Kidney glomerular epithelial cell (primary cell): ENCODE measurements at regions not wholly inside any gene's neighbourhood (a gene's known extent, or its start where the extent isn't known, plus 50 kb on each side); places are given as distances from the start of the nearest gene placed in this dataset.
A peak's percentile ranks its signal among the peaks of the same experiment; 100 is the strongest.

ENCODE experiments used
- DNase-seq: peaks from one replicate; lab custom pipeline; 2025; lab: John Stamatoyannopoulos, UW

DNA sequence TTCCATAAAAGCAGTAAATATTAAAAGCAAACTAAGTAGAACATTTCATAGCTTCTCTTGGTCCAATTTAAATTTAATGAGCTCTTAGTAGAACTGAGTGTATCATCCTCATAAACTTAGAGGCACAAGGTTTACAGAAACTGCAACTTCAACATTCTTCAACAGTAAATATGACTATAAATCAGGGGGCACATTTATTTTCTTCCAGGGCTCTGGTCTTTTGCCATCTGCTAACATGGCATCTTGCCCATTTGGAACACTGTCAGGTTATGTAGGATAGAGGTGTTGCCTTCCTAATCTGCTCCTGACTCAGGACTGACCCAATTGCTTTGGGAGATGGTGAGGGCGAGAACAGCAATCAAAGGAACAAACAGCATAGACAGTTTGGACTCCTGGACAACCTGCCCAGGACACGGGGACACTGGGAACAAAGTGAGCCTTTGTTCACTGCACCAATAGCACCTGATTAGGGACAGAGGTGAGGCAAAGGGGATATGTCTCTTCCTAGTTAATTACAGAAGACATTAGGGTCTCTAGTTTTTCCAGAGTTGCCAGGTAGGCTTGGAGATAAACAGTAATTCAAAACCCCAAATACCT is 610.2 kb upstream of the ROBO2 start:
- no peak for DNase-seq

DNA sequence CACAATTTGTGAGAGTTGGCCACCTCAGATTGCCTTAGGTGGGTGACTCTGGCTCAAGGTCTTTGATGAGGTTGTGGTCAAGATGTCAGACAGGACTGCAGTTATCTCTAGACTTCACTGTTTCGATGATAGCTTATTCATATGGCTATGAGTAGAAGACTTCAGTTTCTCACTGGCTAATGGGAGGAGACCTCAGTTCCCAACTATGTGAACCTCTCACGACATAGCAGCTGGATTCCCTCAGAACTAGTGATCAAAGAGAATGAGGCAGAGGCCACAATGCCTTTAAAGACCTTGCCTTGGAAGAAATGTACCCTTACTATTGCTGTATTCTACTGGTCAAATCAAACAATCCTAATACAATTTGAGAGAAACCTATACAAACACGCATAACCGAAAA is 607.5 kb upstream of the ROBO2 start:
- no peak for DNase-seq

DNA sequence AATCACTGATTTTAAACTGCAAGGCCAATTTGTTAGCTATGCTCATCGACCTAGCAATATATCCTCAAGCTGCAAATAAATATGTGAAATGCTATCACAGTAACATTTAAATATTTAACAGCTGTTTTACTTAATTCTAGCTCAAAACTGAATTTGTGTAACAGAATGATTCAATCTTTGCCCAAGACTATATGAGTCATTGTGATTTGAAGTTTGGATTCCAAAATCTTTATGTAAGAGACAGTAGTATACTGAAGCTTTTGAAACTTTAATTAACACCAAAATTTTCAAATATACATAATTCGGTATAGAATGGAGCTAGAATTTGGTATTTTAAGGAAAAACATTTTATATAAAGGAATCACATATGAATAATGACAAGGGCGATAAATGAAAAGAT is 603.0 kb upstream of the ROBO2 start:
- no peak for DNase-seq

DNA sequence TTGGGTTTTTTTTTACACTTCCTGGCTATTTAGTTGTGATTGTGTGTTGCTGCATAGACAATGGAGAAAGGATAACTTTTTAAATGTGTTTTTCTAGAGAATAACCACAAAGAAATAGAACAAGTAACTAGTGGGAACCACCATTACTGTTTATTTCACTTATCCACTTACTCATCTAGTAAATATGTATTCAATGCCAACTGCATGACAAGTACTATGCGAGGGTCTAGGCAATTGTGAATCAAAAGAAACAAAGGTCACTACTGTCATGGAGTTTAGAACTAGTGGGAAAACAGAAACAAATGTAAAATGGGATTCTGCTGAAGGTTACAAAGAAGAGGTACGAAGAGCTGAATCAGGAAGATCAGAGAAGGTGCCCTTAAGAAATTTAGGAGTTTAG is 600.9 kb upstream of the ROBO2 start:
- no peak for DNase-seq

DNA sequence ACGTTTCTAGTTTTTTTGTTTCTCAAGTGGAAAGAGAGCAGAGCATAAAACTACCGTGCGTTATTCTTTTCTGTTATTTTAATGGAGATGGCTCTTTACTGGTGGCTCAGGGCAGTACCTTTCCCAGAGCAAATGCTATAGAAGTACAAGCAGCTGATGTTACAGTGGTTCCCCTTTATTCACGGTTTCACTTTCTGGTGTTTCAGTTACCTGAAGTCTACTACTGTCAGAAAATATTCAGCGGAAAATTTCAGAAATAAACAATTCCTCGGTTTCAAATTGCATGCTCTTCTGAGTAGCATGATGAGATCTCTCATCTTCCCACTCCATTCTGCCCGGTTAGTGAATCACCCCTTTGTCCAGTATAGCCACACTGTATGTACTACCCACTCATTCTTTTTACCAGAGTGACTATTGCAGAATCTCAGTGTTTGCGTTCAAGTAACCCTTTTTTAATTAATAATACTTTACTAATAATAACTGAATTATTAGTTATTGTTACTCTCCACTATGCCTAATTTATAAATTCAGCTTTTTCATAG is 597.5 kb upstream of the ROBO2 start:
- DNase-seq, result no peak

DNA sequence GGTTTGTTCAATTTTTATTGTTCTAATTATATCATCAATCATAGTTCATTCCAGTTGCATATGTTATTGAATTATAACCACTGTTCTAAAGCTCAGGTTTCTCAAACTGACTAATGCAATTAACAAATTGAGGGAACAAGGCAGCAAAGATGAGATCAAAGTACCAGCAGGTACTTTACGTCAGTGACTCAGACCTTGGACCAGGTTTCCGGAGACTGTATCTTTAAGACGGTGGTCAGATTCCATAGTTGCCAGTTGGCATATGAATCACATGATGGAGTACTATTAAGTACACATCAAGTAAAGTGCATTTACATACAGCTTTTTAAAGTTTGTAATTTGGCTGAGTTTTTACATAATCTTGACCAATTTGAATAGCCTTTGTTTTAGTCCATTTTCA is 583.6 kb upstream of the ROBO2 start:
- no peak for DNase-seq

DNA sequence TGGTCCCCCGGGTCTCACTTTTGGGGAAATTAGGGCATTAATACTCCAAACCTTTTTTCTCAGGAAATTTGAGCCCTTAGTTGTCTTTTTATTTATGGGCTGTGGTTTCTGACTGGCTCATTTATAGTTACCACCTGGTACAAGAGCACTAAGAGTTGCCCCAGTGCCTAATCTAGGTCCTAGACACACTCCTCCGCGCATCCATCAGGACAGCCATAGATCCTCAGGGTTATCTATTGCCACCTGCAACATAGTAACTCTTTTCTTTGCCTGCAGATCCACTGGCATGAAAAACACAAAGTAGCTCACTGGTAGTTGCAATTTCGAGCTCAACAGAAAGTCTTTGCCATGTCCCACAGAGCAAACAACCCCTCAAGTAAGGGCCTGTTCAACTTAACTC is 576.4 kb upstream of the ROBO2 start:
- DNase-seq, result no peak

DNA sequence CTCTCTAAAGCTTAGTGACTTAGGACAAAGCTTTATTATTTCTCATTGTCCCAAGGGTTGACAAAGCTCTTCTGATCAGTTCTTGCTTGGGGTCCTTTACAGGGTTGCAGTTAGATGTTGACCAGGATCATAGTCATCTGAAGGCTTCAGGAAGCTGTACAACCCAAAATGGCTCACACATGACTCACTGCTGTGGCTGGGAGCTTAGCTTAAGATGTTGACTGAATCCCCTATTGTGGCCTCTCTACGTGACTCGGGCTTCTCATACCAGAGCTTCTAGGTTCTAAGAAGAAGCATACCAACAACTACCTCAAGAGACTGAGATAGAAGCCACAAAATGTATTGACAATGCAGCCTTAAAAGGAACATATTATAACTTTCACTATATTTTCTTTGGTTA is 569.6 kb upstream of the ROBO2 start:
- DNase-seq, result no peak

DNA sequence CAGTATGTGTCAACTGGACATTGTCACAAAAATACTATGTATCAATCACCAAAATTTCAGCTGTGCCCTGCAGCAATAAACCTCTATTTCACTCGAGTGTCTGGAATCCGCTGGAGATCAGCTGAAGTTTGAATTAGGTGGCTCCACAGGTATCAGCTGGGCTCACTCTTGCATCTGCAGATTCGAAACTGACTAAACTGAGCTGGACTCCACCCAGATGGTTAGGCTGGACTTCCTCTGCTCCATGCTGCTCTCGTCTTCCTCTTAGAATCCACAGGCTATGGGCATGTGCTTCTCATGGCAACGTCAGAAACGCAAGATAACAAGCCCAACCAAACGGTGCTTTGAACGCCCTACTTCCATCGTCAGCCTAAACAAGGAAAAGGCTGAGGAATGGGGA is 565.3 kb upstream of the ROBO2 start:
- DNase-seq, result no peak

DNA sequence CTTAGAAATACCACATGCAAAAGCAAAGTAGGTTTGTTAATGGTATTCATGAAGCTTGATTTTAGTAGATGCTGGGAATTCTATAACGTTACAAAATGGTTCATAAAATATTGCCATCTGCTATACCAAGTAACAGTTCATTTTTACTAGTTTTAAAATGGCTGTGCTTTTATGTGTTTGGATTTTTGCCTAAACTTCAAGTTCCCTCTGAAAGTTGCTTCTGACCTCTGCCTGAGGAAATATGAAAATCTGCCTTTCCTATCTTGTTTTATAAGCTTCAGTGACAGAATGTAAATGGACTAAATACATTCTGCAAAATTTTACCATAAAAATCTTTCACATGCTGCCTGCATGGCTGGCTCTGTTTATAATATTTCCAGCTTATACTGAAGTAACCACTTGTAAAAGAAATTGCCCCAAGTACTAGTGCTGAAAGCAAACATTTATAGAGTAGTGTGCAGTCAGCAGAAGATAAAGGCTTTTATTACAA is 560.7 kb upstream of the ROBO2 start:
- DNase-seq, result no peak

DNA sequence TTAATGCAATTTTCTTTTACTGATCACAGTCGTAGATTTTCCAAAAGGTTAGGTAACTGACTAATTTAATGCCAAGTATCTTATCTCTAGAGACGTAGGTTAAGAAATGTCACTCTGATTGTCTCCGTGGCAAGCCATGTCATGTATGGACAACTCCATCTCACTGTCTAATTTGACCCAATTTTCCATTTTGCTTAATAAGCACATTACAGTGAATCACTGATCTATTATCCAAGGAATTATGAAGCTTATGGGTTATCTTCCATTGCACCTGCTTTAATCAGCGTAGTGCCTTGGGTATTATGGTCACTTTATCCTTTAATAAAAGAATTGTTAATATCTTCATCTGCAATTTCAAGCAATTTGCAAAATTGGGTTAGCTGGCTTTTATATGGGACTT is 557.4 kb upstream of the ROBO2 start:
- no peak for DNase-seq

DNA sequence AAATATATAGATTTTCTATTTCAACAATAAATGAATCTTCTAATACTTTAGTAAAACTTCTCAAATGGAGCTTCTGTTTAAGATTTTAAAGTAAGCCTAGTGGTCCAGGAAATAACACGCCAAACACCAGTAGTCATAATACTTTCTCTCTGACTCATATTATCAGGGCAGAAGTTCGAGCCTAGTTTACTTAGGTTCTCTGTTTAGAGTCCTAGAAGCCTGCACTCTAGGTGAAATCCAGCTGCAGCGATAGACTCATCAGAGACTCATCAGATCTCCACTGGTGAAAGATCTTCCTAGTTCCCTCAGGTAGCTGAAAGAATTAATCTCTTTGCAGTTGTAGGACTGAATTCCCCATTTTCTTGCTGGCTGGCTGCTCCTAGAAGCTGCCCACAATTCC is 552.5 kb upstream of the ROBO2 start:
- peak; percentile 25 for DNase-seq

DNA sequence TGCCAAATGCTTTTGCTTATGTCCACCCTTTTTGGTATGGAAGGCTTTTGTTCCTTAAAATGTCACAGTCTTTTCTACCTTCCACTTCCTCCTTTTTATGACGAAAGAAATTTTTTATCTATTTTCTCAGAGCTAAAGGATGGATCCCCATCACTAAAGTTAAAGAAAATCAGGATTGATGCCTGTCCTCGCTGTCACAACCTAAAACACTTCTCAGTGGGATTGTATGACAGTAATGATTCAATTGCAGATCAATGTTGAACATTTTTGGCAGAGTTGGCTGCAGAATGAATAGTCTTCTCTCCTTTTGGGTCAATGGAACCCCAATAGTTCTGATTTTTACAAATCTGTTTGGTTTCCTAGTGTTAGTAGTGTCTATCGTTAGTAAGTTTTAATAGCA is 549.8 kb upstream of the ROBO2 start:
- no peak for DNase-seq

DNA sequence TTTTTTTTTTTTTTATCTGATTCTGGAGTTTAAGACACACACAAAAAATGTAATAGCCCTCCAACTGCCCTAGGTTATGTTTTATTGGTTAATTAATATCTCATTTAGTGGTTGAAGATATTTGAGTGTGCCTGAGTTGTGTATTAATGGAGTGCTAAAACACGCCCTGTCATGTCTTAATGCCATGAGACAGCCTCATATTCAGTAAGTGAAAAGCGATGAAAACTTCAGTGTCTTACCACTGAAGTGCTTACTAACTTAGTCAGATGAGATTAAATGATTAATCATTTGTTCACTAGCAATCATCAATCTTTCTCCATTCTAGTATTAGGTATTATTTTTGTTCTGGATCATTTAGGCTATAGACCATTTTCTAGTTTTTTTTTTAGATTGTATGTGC is 544.7 kb upstream of the ROBO2 start:
- DNase-seq, result peak; percentile 17

DNA sequence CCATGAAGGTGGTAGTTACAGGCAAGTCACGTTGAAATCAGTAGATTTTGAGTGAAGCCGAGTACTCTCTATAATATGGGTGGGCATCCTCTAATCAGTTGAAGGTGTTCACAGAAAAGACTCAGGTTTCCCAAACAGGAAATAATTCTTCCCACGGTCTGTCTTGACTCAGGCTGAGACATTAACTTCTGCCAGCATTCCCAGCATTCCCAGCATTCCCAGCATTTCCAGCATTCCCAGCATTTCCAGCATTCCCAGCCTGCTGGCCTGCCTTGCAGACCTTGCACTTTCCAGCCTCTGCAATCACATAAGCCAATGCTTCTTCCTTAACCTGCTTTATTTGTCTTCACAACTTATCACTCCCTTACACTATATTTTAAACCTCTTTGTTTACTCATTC is 542.3 kb upstream of the ROBO2 start:
- DNase-seq, result peak; percentile 53

DNA sequence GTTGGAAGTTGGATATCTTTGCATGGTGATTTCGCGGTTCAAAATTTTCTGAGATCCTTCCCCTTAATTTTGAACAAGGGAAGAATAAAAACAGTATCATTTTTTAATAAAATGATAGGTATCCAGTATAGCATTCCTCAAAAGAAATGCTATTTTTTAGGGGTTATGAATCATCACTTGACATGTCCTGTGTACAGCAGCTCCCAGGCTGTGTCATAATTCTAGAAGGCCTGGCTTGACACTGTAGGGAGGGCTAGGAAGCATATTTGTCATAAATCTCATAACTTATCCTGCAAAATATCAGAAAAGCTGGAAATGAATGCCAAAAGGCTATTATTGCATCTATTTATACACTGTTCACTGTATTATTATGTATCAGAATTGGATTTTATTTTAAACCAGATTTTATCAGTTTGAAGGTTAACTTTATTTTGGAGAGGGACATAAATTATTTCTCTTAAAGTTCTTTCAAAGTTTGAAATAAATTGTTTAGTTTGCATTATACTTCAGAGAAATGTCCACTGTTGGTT is 539.1 kb upstream of the ROBO2 start:
- no peak for DNase-seq

DNA sequence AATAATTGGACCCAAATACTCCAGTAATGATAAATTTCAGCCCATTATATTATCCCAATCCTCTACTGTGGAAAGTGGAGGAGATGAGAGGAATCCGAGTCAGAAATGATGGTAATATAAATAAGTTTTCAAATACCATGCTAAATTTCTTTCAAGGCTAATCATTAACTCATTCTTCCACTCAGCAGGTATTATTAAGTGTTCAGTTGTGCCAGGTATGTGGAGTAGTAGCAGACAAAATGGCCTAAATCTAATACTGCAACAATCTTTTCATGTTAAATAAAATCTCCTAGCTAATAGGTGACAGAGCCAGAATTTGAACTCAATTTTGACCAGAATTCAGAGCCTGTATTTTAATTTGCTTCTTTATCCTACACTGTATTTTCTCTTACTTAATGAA is 538.6 kb upstream of the ROBO2 start:
- DNase-seq, result peak; percentile 12

DNA sequence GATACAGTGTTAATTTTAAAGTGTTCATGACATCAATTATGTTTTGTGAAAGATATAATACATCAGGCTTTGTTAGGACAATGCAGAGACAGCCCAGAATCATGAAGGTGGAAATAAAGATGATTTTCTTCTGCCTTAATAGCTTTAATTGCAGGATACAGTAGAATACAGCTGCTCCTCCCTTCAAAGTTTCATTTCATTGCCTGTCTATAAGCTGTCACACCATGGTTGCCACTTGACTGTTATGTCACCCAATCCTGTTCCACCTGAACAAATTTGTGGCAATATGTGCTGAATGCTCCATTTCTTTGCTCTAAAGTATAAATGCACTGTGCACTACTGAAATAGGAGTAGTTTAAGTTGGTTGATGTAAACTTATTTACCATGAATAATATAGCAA is 537.8 kb upstream of the ROBO2 start:
- no peak for DNase-seq

DNA sequence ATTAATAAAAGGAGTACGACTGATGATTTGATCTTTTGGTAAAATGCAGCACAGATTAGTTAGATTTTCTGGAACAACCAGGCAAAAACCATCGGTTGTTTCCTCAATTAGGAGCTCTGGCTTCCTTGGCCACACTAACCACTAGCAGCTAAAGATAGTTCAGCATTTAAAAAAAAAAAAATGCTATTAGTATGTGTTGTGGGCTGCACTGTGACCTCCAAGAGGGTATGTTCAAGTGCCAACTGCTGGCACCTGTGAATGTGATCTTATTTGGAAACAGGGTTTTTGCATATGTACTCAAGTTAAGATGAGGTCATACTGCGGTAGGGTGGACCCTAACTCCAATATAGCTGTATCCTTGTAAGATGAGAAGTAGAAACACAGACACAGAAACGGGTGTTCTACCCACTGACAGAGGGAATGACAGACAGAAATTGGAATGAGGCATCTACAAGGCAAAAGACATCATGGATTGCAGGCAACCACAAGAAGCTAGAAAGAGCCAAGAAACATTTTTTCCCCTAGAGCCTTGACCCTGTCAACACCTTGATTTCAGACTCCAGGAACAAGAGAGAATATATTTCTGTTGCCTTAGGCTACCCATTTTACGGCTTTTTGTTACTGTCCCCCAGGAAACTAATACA is 534.6 kb upstream of the ROBO2 start:
- DNase-seq, result no peak

DNA sequence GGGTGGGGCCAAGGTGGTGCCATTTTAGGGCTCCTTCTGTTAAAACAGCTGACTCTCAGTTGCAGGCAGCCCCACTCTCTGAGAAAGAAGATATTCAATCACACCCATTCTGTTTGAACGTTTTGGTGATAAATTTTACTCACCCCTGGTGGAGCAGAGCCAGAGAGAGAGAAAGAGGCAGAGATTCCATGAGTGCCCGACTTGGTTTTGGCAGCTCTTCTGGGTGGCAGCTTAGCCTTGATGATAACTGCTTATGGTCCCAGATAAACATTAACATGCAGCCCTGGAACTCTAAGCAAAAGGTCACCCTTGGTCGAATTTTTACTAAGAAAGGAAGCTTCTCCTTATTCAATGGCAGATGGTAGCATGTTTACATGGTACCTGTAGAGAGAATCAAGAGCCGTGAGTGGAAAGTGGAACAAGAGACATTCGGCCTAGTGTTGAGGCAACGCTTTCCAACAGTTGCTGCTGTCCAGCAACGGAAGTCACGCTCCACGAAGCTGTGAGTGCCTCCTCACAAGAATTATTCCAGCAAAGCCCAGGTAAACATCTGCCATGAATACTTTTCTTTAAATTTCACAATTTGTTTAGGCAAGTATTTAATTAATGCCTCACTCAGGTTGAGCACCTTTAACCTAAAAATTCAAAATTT is 530.6 kb upstream of the ROBO2 start:
- no peak for DNase-seq

DNA sequence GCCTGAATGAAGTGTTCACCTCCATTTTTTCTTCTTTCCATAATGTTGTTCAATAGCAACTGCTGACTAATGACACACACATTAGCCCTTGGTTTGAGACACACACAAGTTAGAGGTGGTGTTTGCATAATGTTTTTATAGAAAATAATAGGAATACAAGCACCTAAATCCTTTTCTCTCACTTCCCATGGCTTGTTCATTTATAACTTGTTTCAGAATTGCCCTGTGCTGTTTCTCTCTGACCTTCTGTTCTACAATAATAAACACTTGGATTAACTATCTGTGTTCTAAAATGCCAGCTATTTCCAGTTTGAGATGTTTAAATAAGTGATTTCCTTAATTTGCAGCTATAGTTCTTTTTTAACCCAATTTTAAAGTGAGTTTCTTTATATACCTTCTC is 525.1 kb upstream of the ROBO2 start:
- DNase-seq, result no peak

DNA sequence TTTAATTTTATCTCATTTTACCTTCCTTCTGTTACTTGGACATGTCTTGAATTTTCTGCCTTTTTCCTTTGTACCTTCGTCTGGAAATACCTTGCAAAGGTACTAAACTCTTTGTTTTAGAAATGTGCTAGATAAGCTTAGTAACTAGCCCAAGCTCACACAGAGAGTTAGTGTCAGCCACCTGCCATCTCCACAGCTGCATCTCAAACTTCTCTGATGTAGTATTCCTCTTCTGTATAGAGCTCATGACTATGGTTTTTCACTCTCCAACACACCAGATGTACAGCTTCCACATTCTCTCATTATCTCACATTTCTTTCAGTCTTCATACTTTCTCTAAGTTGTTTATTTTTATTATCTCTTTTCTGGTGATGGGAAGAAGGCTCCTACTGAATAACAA is 516.6 kb upstream of the ROBO2 start:
- no peak for DNase-seq

DNA sequence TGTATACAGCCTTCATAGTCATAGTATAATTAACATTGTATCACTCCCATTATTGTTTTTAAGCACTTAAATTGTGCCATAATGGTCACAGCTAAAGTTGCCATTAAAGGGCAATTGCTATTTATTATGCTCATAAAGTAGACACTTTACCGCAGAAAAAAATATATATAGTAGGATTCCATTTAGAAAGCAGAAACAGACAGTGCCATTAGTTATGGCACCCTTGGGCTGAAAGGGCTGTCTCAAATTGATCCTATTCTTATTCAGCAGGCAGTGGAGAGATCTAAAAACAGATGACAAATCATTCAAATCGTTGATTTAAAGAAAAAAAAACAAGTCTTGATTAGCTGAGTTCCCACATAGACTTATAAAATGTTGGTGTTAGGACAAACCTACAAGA is 514.2 kb upstream of the ROBO2 start:
- DNase-seq, result no peak
